HG02840 (cell line): ENCODE measurements at regions not wholly inside any gene's neighbourhood (a gene's known extent, or its start where the extent isn't known, plus 50 kb on each side); places are given as distances from the start of the nearest gene placed in this dataset.

ENCODE experiments used
- ATAC-seq: cut with Tn5 transposase; IDR thresholded peaks from one replicate; pipeline ENCODE4 v1.9.1; 2021; ENCODE audit warnings: mild to moderate bottlenecking, moderate library complexity, moderate number of reproducible peaks; ENCODE audit not compliant: unreplicated experiment, low FRiP score

DNA sequence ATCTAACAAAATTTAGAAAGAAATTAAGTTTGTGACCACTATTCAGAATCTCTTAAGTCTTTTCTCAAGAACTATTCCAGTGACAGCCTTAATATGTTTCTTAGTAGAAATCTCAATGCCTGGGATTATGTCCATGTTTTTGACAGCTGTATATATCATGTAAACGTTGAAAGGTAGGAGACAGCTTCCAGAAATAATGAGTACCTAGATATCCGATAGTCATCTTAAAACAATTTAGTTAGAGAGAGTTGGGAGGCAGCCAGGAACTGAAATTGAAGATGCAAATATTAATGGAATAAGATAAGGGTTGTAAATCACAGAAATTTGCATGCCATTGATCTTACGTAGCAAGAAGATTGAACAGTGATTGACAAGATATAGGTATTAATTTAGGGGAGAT is 955.2 kb downstream of the JRKL start:
- no peak for ATAC-seq

GRCh38 chr11:97349201-97349600 is 959.4 kb downstream of the JRKL start:
- ATAC-seq: no peak

DNA sequence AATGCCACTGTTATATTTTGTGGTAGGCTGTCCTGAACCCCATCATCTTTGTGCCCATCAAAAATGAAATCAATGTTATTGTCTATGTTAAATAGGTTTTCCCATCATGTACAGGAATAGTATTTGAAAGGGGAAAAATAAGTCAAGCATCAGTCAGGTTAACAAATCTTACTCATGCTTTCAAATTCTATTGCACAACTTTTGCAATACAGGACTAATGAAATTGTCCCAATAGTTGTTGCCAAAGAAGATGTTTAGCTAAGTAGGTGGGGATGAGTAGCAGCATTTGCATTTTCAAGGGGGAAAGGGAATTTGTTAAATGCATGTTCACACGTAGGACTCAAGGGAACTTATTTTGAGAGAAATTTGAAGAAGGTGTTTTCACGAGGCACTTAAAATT is 962.1 kb downstream of the JRKL start:
- ATAC-seq: no peak

GRCh38 chr11:97354026-97354425 is 964.2 kb downstream of the JRKL start:
- no peak for ATAC-seq

DNA sequence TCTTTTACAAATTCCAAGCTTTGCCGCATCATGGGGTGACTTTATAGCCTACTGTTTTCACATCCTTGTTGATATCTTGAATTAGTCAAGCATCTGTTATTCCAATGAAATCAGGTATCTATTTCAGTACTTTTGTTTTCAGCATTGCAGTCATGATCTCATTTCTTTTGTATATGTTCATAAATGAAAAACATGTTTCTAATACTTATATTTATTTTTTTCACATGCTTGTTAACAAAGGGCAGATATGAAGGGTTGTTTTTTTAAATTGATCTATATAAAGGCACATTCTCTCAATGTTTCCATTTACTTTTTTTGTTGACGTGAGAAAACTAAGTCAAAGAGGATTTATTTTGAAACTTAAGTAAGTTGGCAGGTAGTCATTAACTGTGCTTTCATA is 964.8 kb downstream of the JRKL start:
- no peak for ATAC-seq

DNA sequence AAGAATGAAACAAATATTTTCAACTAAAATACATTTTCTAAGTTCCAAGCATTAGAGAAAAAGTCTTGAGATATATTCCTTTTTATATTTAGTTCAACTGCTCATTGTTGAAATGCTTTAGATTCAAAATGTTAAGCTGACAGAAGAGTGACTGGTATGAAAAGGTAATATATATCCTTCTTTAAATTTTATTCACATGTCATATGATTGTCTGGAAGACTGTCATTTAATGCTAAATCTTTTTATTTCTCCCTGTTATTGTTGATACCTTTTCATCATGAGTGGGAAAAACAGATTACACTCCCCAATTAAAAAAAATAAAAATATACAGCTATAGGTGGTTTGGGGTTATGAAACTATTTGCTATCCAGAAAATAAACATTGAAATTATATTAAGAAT is 965.4 kb downstream of the JRKL start:
- ATAC-seq: no peak

GRCh38 chr11:97356144-97356543 is 966.3 kb downstream of the JRKL start:
- ATAC-seq: no peak

DNA sequence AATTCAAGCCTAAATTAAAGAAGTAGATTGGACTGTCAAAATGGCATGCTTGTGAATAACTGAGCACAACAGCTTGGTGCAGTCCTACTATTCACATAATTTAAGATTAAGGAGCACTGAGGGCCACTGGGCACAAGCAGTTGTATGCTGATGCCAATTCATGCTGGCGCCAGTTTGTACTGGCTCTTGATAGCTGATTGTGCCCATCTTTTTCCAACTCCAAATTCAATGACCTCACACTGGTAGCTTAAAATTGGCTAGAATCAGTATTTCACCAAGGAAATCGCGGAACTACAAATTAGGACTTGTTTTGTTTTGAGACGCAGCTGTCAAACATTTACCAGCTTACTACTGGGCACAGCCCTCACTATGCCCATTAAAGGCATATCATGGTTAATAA is 969.2 kb downstream of the JRKL start:
- ATAC-seq: no peak

DNA sequence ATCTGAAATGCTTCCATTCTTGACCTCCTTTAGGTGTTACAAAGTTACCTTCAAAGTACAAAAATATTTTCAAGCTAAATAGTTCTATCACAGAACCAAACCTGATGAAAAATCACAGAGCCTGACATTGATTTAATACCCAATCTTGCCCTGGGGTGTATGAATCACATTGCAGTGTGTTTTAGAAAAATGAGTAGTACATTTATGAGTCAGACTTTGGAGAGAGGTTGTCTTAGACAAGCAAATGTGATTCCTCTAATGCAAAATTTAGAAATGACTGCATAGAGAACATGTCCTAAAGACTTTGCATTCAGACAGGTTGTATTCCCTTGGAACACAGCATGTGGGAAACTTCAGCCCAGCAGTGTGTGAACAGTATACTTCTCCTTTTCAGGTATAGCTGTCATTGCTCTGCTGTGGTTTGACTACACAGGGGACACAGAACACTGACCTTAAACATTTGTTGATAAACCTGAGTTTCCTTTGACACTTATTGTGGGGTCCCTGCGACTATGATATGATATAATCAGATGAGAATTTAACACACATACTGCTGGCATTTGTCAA is 972.1 kb downstream of the JRKL start:
- ATAC-seq: no peak

GRCh38 chr11:97363331-97363730 is 973.5 kb downstream of the JRKL start:
- no peak for ATAC-seq

GRCh38 chr11:97364047-97364446 is 974.2 kb downstream of the JRKL start:
- ATAC-seq: no peak

GRCh38 chr11:97367406-97368083 is 977.7 kb downstream of the JRKL start:
- no peak for ATAC-seq

DNA sequence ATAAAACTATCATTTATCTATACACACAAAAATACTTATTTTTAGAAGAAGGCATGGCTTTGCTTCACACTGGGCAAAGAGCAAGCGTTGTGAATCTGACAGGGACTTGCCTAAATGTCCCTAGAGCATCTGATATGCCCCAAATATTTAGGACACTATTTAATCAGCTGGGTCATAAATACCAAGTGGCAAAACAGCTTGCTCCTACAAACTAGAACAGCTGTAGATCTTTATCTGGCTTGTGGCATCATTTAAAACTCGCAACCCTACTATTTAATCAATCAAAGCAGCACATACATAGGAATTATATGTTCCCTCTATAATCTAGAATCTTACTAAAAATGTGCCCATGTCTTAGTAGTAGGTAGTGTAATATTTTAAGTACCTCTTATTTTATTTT is 999.5 kb downstream of the JRKL start:
- no peak for ATAC-seq

- ATAC-seq: no peak
These were observed 1008.4 kb downstream of the JRKL start for GRCh38 chr11:97398246-97398645.

- no peak for ATAC-seq
These were observed 1019.3 kb downstream of the JRKL start for GRCh38 chr11:97409141-97409540.

GRCh38 chr11:97414801-97415200 is 1025.0 kb downstream of the JRKL start:
- ATAC-seq: no peak

GRCh38 chr11:97419729-97420128 is 1029.9 kb downstream of the JRKL start:
- no peak for ATAC-seq

DNA sequence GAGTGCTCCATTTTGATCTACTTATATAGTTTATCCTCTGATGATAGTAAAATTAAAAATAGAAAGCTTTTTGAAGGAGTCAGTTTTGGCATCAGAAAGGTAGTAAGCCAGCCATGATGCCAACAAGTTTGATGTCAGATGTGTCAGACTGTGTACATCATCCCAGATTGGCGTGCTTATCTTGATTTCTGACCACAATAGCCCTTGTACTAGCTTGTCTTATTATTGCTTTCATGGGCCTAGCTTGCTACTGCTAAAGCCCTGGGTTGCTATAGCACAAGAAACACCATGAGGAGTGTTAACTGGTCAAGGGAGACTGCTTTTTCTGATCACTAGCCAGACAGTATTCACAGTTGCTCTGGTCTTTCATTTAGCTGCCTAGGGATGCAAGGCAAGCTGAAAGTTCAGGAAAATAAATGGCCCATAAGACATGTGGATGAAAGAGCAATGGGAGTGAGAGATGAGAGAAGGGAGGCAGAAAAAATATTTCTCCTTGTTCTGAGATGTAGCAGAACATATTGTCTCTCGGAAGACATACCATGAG is 1038.5 kb downstream of the JRKL start:
- no peak for ATAC-seq

GRCh38 chr11:97430877-97431276 is 1041.1 kb downstream of the JRKL start:
- no peak for ATAC-seq

GRCh38 chr11:97432926-97433325 is 1043.1 kb downstream of the JRKL start:
- no peak for ATAC-seq

- no peak for ATAC-seq
These were observed 1055.7 kb downstream of the JRKL start for GRCh38 chr11:97445561-97445960.

GRCh38 chr11:97451441-97451840 is 1061.6 kb downstream of the JRKL start:
- no peak for ATAC-seq
